NB4 (cell line): ENCODE measurements at regions not wholly inside any gene's neighbourhood (a gene's known extent, or its start where the extent isn't known, plus 50 kb on each side); places are given as distances from the start of the nearest gene placed in this dataset.

Experiments
- POLR2A ChIP-seq: IDR thresholded peaks from 2 replicates; pipeline ENCODE4 v1.6.1; 2011; ENCODE audit warnings: mild to moderate bottlenecking; ENCODE audit not compliant: insufficient read length; ENCODE audit errors: extremely low read depth
- TF ChIP-seq, protein P1 (sequence below): IDR thresholded peaks from one replicate; pipeline ENCODE4 v1.5.1; 2012; ENCODE audit warnings: low read depth, low read length

- TF ChIP-seq, protein P1, sequence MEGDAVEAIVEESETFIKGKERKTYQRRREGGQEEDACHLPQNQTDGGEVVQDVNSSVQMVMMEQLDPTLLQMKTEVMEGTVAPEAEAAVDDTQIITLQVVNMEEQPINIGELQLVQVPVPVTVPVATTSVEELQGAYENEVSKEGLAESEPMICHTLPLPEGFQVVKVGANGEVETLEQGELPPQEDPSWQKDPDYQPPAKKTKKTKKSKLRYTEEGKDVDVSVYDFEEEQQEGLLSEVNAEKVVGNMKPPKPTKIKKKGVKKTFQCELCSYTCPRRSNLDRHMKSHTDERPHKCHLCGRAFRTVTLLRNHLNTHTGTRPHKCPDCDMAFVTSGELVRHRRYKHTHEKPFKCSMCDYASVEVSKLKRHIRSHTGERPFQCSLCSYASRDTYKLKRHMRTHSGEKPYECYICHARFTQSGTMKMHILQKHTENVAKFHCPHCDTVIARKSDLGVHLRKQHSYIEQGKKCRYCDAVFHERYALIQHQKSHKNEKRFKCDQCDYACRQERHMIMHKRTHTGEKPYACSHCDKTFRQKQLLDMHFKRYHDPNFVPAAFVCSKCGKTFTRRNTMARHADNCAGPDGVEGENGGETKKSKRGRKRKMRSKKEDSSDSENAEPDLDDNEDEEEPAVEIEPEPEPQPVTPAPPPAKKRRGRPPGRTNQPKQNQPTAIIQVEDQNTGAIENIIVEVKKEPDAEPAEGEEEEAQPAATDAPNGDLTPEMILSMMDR = no peak
- TF ChIP-seq POLR2A = no peak
Measured at GRCh38 chr3:168579010-168579409, 483.3 kb upstream of the GOLIM4 start.
